ENCODE measurements at regions not wholly inside any gene's neighbourhood (a gene's known extent, or its start where the extent isn't known, plus 50 kb on each side); places are given as distances from the start of the nearest gene placed in this dataset.

- dilution Hi-C loops (cut with HindIII; ENCODE audit: low sequenced_read_pairs, unreplicated experiment): no loop called here
- no peak for TF ChIP-seq RAD21 (IDR thresholded peaks at IDR 0.05; ENCODE audit: low read length)
- TF ChIP-seq USF2 (IDR thresholded peaks at IDR 0.05; ENCODE audit: low read depth, low read length): no peak
- no peak for TF ChIP-seq CHD1 (IDR thresholded peaks at IDR 0.05; ENCODE audit: low read depth, low read length)
- TF ChIP-seq SMC3 (IDR thresholded peaks at IDR 0.05; ENCODE audit: low read depth, low read length): no peak
- TF ChIP-seq FOS (IDR thresholded peaks at IDR 0.05; ENCODE audit: low read depth, low read length): no peak
- H3K27ac ChIP-seq (ENCODE audit: insufficient read depth, low read length): no peak overlapping the region
Observed at GRCh38 chr17:71200597-71200996, 920.2 kb upstream of the SOX9 start.

More at GRCh38 chr17:71200597-71200996, 920.2 kb upstream of the SOX9 start:
- ATAC-seq (ENCODE audit: low read depth) (no peak), DNase-seq (no peak)
- Histone ChIP-seq H2BK5ac (ENCODE audit: low read depth, low read length, poor library complexity, severe bottlenecking) (no peak overlapping the region), H4K91ac (ENCODE audit: insufficient read depth, low read depth, low read length) (no peak overlapping the region), H3K56ac (ENCODE audit: extremely low read depth, insufficient read depth, low read length) (no peak overlapping the region), H3K4me3 (ENCODE audit: insufficient read depth, low read depth, low read length) (no peak overlapping the region), H3K4me2 (ENCODE audit: low read depth, low read length) (no peak overlapping the region), H2AK5ac (ENCODE audit: low read depth, low read length) (no peak overlapping the region), H3K14ac (replicated peaks; ENCODE audit: low read depth, low read length) (no peak overlapping the region; the same call in 1 of the 2 replicates), H4K5ac (ENCODE audit: low read depth, low read length) (no peak overlapping the region), H3K4me1 (ENCODE audit: control insufficient read depth, insufficient read depth, low read length) (no peaks in the 10 kb centered on the region), H3K9me3 (ENCODE audit: control insufficient read depth, insufficient read depth, low read length) (no peaks in the 10 kb centered on the region), H2BK15ac (ENCODE audit: low read depth, low read length) (no peak overlapping the region), H2BK120ac (ENCODE audit: low read depth, low read length) (no peak overlapping the region), H3K27me3 (ENCODE audit: control insufficient read depth, insufficient read depth, low read length) (no peaks in the 10 kb centered on the region), H3K9me1 (ENCODE audit: insufficient read depth, low read length) (no peaks in the 10 kb centered on the region), H3K4ac (ENCODE audit: low read depth, low read length) (no peak overlapping the region), H2AK9ac (replicated peaks; ENCODE audit: low read depth, low read length, poor library complexity) (no peak overlapping the region), H3K36me3 (ENCODE audit: control insufficient read depth, insufficient read depth, low read length) (no peaks in the 10 kb centered on the region), H2AFZ (replicated peaks; ENCODE audit: low read length, poor library complexity) (no peak overlapping the region), H2BK20ac (ENCODE audit: low read depth, low read length) (no peak overlapping the region), H4K8ac (ENCODE audit: low read depth in 2 of 2, low read length in 2 of 2) (no peak overlapping the region), H3K23ac (ENCODE audit: low read depth, low read length) (no peak overlapping the region), H3K79me1 (ENCODE audit: low read depth in 1 of 2, low read length in 2 of 2) (no peaks in the 10 kb centered on the region), H3K18ac (ENCODE audit: low read depth, low read length) (no peak overlapping the region), H3K9ac (ENCODE audit: low read depth, low read length) (no peak overlapping the region), H4K20me1 (ENCODE audit: insufficient read depth, low read length) (no peaks in the 10 kb centered on the region)
- intact Hi-C loops (cut with micrococcal nuclease): no loop called here
- in situ Hi-C loops (cut with MboI; ENCODE audit: low sequenced_read_pairs): no loop called here
- BruUV-seq (replicated peaks): no TSS peak
- POLR2A ChIA-PET (ENCODE audit: unreplicated experiment): no interaction called here
- CTCF ChIA-PET: no interaction called here
- no CpG with 5 or more reads among the region's 1 CpG for WGBS, 2 experiments (ENCODE audit: extremely low coverage in 2 of 2, insufficient read length in 1 of 2)

Data from IMR-90 (cell line).